ENCODE measurements at regions not wholly inside any gene's neighbourhood (a gene's known extent, or its start where the extent isn't known, plus 50 kb on each side); places are given as distances from the start of the nearest gene placed in this dataset.

GRCh38 chr13:84962141-84962750, 837.0 kb downstream of the SLITRK6 start:
- no peak overlapping the region for H3K4me3 ChIP-seq
- H3K9me2 ChIP-seq (replicated peaks; ENCODE audit: insufficient read depth), result no peaks in the 10 kb centered on the region
- H3K36me3 ChIP-seq (replicated peaks; ENCODE audit: insufficient read depth, low read depth), result no peaks in the 10 kb centered on the region
- H2AFZ ChIP-seq, result no peak overlapping the region
- H3K9me3 ChIP-seq (ENCODE audit: low read depth), result no peaks in the 10 kb centered on the region
- no peak for DNase-seq (ENCODE audit: low spot score)
- H3K27ac ChIP-seq, result no peak overlapping the region
- TF ChIP-seq CTCF (IDR thresholded peaks at IDR 0.05; ENCODE audit: poor library complexity) (no peak), EZH2phosphoT487 (IDR thresholded peaks at IDR 0.05; ENCODE audit: low read depth, severe bottlenecking, unreplicated experiment) (no peak), EZH2 (IDR thresholded peaks at IDR 0.05; ENCODE audit: borderline replicate concordance) (no peak)
- H3K27me3 ChIP-seq, result no peaks in the 10 kb centered on the region
- no peaks in the 10 kb centered on the region for H4K20me1 ChIP-seq (ENCODE audit: insufficient read depth, poor library complexity, severe bottlenecking)
- 85% methylated on average over 12 of the region's 12 CpGs for WGBS (ENCODE audit: low lambda C conversion rate, missing lambda C conversion rate)
- H3K4me1 ChIP-seq (ENCODE audit: insufficient read depth), result no peaks in the 10 kb centered on the region
- no peak overlapping the region for H3K4me2 ChIP-seq
- no peaks in the 10 kb centered on the region for H3K79me2 ChIP-seq

GRCh38 chr13:84961023-84961422, 838.2 kb downstream of the SLITRK6 start:
- no peak overlapping the region for H3K27ac ChIP-seq
- H4K20me1 ChIP-seq (ENCODE audit: insufficient read depth, poor library complexity, severe bottlenecking), result no peaks in the 10 kb centered on the region
- DNase-seq (ENCODE audit: low spot score), result no peak
- H3K4me2 ChIP-seq, result no peak overlapping the region
- no peaks in the 10 kb centered on the region for H3K9me3 ChIP-seq (ENCODE audit: low read depth)
- no peaks in the 10 kb centered on the region for H3K4me1 ChIP-seq (ENCODE audit: insufficient read depth)
- no peak overlapping the region for H2AFZ ChIP-seq
- H3K4me3 ChIP-seq, result no peak overlapping the region
- H3K79me2 ChIP-seq, result no peaks in the 10 kb centered on the region
- TF ChIP-seq CTCF (IDR thresholded peaks at IDR 0.05; ENCODE audit: poor library complexity), result no peak
- TF ChIP-seq EZH2 (IDR thresholded peaks at IDR 0.05; ENCODE audit: borderline replicate concordance), result no peak
- TF ChIP-seq EZH2phosphoT487 (IDR thresholded peaks at IDR 0.05; ENCODE audit: low read depth, severe bottlenecking, unreplicated experiment), result no peak
- H3K36me3 ChIP-seq (replicated peaks; ENCODE audit: insufficient read depth, low read depth), result no peaks in the 10 kb centered on the region
- no peaks in the 10 kb centered on the region for H3K9me2 ChIP-seq (replicated peaks; ENCODE audit: insufficient read depth)
- WGBS (ENCODE audit: low lambda C conversion rate, missing lambda C conversion rate), result 96% methylated on average over 10 of the region's 10 CpGs
- no peaks in the 10 kb centered on the region for H3K27me3 ChIP-seq

GRCh38 chr13:84959818-84960217, 839.4 kb downstream of the SLITRK6 start:
- TF ChIP-seq EZH2phosphoT487 (IDR thresholded peaks at IDR 0.05; ENCODE audit: low read depth, severe bottlenecking, unreplicated experiment), result no peak
- no peak for TF ChIP-seq EZH2 (IDR thresholded peaks at IDR 0.05; ENCODE audit: borderline replicate concordance)
- TF ChIP-seq CTCF (IDR thresholded peaks at IDR 0.05; ENCODE audit: poor library complexity), result no peak
- Histone ChIP-seq H3K4me3 (no peak overlapping the region), H3K9me2 (replicated peaks; ENCODE audit: insufficient read depth) (no peaks in the 10 kb centered on the region), H3K36me3 (replicated peaks; ENCODE audit: insufficient read depth, low read depth) (no peaks in the 10 kb centered on the region), H4K20me1 (ENCODE audit: insufficient read depth, poor library complexity, severe bottlenecking) (no peaks in the 10 kb centered on the region), H2AFZ (no peak overlapping the region), H3K79me2 (no peaks in the 10 kb centered on the region), H3K27me3 (no peaks in the 10 kb centered on the region), H3K4me1 (ENCODE audit: insufficient read depth) (no peaks in the 10 kb centered on the region), H3K9me3 (ENCODE audit: low read depth) (no peaks in the 10 kb centered on the region), H3K27ac (no peak overlapping the region), H3K4me2 (no peak overlapping the region)
- no peak for DNase-seq (ENCODE audit: low spot score)
- 65% methylated on average over 2 of the region's 2 CpGs for WGBS (ENCODE audit: low lambda C conversion rate, missing lambda C conversion rate)
